OCI-LY7 (cell line): ENCODE measurements at regions not wholly inside any gene's neighbourhood (a gene's known extent, or its start where the extent isn't known, plus 50 kb on each side); places are given as distances from the start of the nearest gene placed in this dataset.

Experiments
- BruUV-seq: library from RNA; stranded (reverse); fragments of 400-500 nt; replicated peaks from 2 replicates; lab custom pipeline; 2021; lab: Mats Ljungman, UMichigan
- CTCF ChIA-PET: fragments of 300-600 bp; sonication (Branson Sonifier 250); formaldehyde crosslinking; loops from one replicate; lab custom pipeline; 2022; ENCODE audit warnings: antibody characterized with exemption; ENCODE audit not compliant: unreplicated experiment; lab: Charles Lee
- POLR2A ChIA-PET: fragments of 300-600 bp; sonication (Branson Sonifier 250); formaldehyde crosslinking; loops from one replicate; lab custom pipeline; 2022; ENCODE audit warnings: antibody characterized with exemption; lab: Charles Lee
- DNase-seq: peaks from one replicate; pipeline ENCODE4 v3.0.0-alpha.2; 2015; ENCODE audit warnings: low spot score
- H2AFZ ChIP-seq: fragments of 200-600 bp; sonication (generic), shearing (Covaris generic); 2 replicates; pipeline ENCODE4 v1.6.1; 2014; ENCODE audit warnings: mild to moderate bottlenecking, antibody characterized with exemption, low read length, moderate library complexity
- H3K27ac ChIP-seq: fragments of 200-600 bp; sonication (generic); 2 replicates; pipeline ENCODE4 v1.5.1; 2014; ENCODE audit warnings: mixed run types, low read depth, mild to moderate bottlenecking, moderate library complexity, low read length, inconsistent platforms; ENCODE audit not compliant: poor library complexity, severe bottlenecking
- H3K36me3 ChIP-seq: fragments of 200-600 bp; sonication (generic); 2 replicates; pipeline ENCODE4 v1.6.1; 2014; ENCODE audit warnings: mild to moderate bottlenecking, antibody characterized with exemption, low read length, moderate library complexity, mixed read lengths; ENCODE audit not compliant: insufficient read depth
- H3K4me1 ChIP-seq: fragments of 200-600 bp; sonication (generic); 2 replicates; pipeline ENCODE4 v1.5.1; 2014; ENCODE audit warnings: mild to moderate bottlenecking, low read length; ENCODE audit not compliant: insufficient read depth, poor library complexity, severe bottlenecking
- H3K4me2 ChIP-seq: fragments of 200-600 bp; sonication (generic); 2 replicates; pipeline ENCODE4 v1.6.1; 2014; ENCODE audit warnings: mild to moderate bottlenecking, low read length
- H3K4me3 ChIP-seq: fragments of 200-600 bp; sonication (generic); 2 replicates; pipeline ENCODE4 v1.5.1; 2014; ENCODE audit warnings: mild to moderate bottlenecking, low read depth, low read length; ENCODE audit not compliant: poor library complexity, severe bottlenecking
- H3K79me2 ChIP-seq: fragments of 200-600 bp; sonication (generic); 2 replicates; pipeline ENCODE4 v1.6.1; 2016; ENCODE audit warnings: low read depth, mild to moderate bottlenecking, low read length, moderate library complexity, mixed read lengths; ENCODE audit not compliant: insufficient read depth
- H3K9me2 ChIP-seq: fragments of 200-600 bp; sonication (generic); 2 replicates; pipeline ENCODE4 v1.6.1; 2016; ENCODE audit warnings: mild to moderate bottlenecking, low read length, mixed read lengths; ENCODE audit not compliant: insufficient read depth
- H3K9me3 ChIP-seq: fragments of 200-600 bp; sonication (generic); 2 replicates; pipeline ENCODE4 v1.6.1; 2014; ENCODE audit warnings: mild to moderate bottlenecking, mixed run types, low read length, mixed read lengths
- H4K20me1 ChIP-seq: fragments of 200-600 bp; sonication (generic); 2 replicates; pipeline ENCODE4 v1.6.1; 2014; ENCODE audit warnings: mild to moderate bottlenecking, antibody characterized with exemption, low read length, moderate library complexity, mixed read lengths; ENCODE audit not compliant: insufficient read depth
- CTCF ChIP-seq: fragments of 200-600 bp; sonication (generic); conservative IDR thresholded peaks from 2 replicates; pipeline ENCODE4 v1.5.1; 2014; ENCODE audit warnings: mild to moderate bottlenecking, antibody characterized with exemption, low read length, moderate library complexity, mixed read lengths
- EZH2phosphoT487 ChIP-seq: fragments of 200-600 bp; sonication (generic); IDR thresholded peaks from 2 replicates; pipeline ENCODE4 v1.6.1; 2018; ENCODE audit warnings: low read depth, borderline replicate concordance, mild to moderate bottlenecking, mixed run types, antibody characterized with exemption, low read length, moderate library complexity, mixed read lengths
- intact Hi-C: fragments of 100-400 bp; cut with micrococcal nuclease; formaldehyde crosslinking; loops from one replicate; pipeline ENCODE4 v1.10.0; 2022; ENCODE audit not compliant: unreplicated experiment

- Histone ChIP-seq H3K79me2 (no peaks in the 10 kb centered on the region), H3K9me2 (no peaks in the 10 kb centered on the region), H3K4me3 (no peak overlapping the region), H3K4me1 (no peaks in the 10 kb centered on the region), H2AFZ (no peak overlapping the region), H3K4me2 (no peak overlapping the region), H3K9me3 (no peaks in the 10 kb centered on the region), H3K36me3 (no peaks in the 10 kb centered on the region), H4K20me1 (no peaks in the 10 kb centered on the region), H3K27ac (no peak overlapping the region)
- intact Hi-C loops, result no loop called here
- BruUV-seq, result no TSS peak
- CTCF ChIA-PET, result no interaction called here
- POLR2A ChIA-PET, result interaction anchor here (0.7 kb wide), 1 partner anchor 386 kb away, joined by 3 read pairs; no protein-coding TSS in a partner anchor
- TF ChIP-seq EZH2phosphoT487, result no peak
- no peak for TF ChIP-seq CTCF
- no peak for DNase-seq
Measured at GRCh38 chr7:81003326-81003725, 84.5 kb upstream of the SEMA3C start.

- CTCF ChIA-PET, result no interaction called here
- H2AFZ ChIP-seq, result no peak overlapping the region
- BruUV-seq, result no TSS peak
Measured at GRCh38 chr7:81002421-81002820, 83.6 kb upstream of the SEMA3C start.

More at GRCh38 chr7:81002421-81002820, 83.6 kb upstream of the SEMA3C start:
- no peak overlapping the region for H3K4me2 ChIP-seq
- no peak overlapping the region for H3K4me3 ChIP-seq
- no peak for DNase-seq
- H3K79me2 ChIP-seq, result no peaks in the 10 kb centered on the region
- no peaks in the 10 kb centered on the region for H3K36me3 ChIP-seq
- no peak overlapping the region for H3K27ac ChIP-seq
- POLR2A ChIA-PET, result interaction anchor here (0.6 kb wide), 2 partner anchors 239 to 399 kb away, joined by 4 to 5 read pairs; no protein-coding TSS in a partner anchor
- no peak for TF ChIP-seq EZH2phosphoT487
- no peak for TF ChIP-seq CTCF
- no peaks in the 10 kb centered on the region for H3K4me1 ChIP-seq
- no peaks in the 10 kb centered on the region for H3K9me3 ChIP-seq
- H4K20me1 ChIP-seq, result no peaks in the 10 kb centered on the region
- intact Hi-C loops, result no loop called here
- no peaks in the 10 kb centered on the region for H3K9me2 ChIP-seq
